Large intestine (tissue), 3 donors: ENCODE measurements at regions not wholly inside any gene's neighbourhood (a gene's known extent, or its start where the extent isn't known, plus 50 kb on each side); places are given as distances from the start of the nearest gene placed in this dataset.

ENCODE experiments used
- DNase-seq, 2 donors: peaks; one replicate each; pipeline versions ENCODE4 v3.0.0 to v3.0.0-alpha.2; 2013
- H3K27ac ChIP-seq: one replicate; pipeline ENCODE4 v1.5.1; 2013; ENCODE audit warnings: low read length
- H3K27me3 ChIP-seq: 2 replicates; pipeline ENCODE4 v1.6.1; 2013; ENCODE audit warnings: low read length; ENCODE audit not compliant: control insufficient read depth, insufficient read depth
- H3K36me3 ChIP-seq: 2 replicates; pipeline ENCODE4 v1.6.1; 2013; ENCODE audit warnings: low read length; ENCODE audit not compliant: control insufficient read depth, insufficient read depth
- H3K4me1 ChIP-seq: one replicate; pipeline ENCODE4 v1.6.1; 2013; ENCODE audit warnings: low read length; ENCODE audit not compliant: control insufficient read depth, insufficient read depth
- H3K4me3 ChIP-seq: one replicate; pipeline ENCODE4 v1.5.1; 2013; ENCODE audit warnings: low read length
- H3K9me3 ChIP-seq: one replicate; pipeline ENCODE4 v1.6.1; 2013; ENCODE audit warnings: mild to moderate bottlenecking, low read depth, low read length, moderate library complexity; ENCODE audit not compliant: control insufficient read depth
- WGBS: methylation state at CpG from one replicate; pipeline ENCODE4 v1.1.5; 2013; ENCODE audit warnings: low lambda C conversion rate; ENCODE audit not compliant: insufficient coverage; 5-methylcytosine and 5-hydroxymethylcytosine counted together

DNA sequence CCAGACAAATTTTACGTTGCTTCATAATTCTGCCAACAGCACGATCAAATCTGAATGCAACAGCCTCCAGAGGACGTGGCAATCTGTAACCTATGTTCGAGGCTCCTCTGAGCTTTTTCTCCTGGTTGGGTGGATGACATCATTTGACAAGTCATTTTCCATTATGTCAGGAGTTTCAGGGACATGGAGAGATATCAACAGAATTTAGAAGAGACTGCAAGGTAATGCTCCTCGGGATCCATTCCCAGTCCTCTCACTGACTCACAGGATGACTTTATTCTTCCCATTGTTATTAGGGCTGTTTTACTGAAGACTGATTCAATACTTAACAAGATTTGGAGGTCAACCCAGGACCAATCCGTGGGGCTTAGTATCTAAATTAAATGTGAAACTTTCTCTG, 72.5 kb upstream of the RNF152 start:
- Histone ChIP-seq H3K9me3 (no peaks in the 10 kb centered on the region), H3K36me3 (no peaks in the 10 kb centered on the region), H3K27me3 (no peaks in the 10 kb centered on the region), H3K27ac (no peak overlapping the region), H3K4me1 (no peaks in the 10 kb centered on the region), H3K4me3 (no peak overlapping the region)
- WGBS, result no CpG with 5 or more reads among the region's 6 CpGs
- no peak for DNase-seq

DNA sequence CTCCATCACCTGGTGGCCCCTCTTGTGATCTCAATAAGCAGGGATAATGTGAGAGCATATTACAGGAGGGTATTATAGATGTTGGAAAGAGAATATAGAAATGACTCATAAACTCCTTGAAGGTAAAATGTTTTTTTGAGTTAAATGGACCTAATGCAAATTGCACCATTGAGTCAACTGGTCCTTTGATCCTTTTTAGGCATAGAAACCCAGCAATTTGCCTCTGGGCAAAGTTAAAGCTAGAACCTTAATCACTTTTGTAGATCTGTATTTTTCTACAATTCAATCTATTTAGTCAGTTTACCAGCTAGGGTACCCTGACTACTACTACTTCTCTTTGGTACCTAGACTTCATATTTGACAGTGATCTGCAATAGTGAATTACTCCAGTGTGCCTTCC, 71.8 kb upstream of the RNF152 start:
- Histone ChIP-seq H3K4me1 (peaks cover 2% of the 10 kb centered on the region), H3K27ac (no peak overlapping the region), H3K36me3 (no peaks in the 10 kb centered on the region), H3K4me3 (no peak overlapping the region), H3K27me3 (no peaks in the 10 kb centered on the region), H3K9me3 (no peaks in the 10 kb centered on the region)
- no peak for DNase-seq

DNA sequence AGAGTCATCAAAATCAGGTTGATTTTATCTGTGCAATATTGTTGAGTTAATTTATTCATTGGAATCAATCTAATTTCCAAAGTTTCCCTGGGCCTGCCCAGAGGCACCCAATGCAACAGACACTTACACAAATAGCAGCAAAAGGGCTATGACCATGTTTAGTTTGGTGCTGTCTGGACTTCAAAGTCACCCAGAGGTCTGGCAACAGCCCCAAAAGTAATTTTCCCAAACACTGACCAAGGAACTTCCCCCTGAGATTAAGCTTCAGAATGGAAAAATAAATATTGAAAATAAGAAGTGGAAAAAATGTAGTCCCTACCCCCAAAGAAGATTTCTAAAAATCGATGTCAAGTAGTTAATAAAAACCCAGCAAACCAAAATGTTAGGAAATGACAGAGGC, 70.9 kb upstream of the RNF152 start:
- DNase-seq, result no peak
- Histone ChIP-seq H3K9me3 (no peaks in the 10 kb centered on the region), H3K27me3 (no peaks in the 10 kb centered on the region), H3K4me3 (no peak overlapping the region), H3K36me3 (no peaks in the 10 kb centered on the region), H3K4me1 (peaks cover 3% of the 10 kb centered on the region), H3K27ac (no peak overlapping the region)
- WGBS, result 86% methylated on average over 1 of the region's 1 CpG

DNA sequence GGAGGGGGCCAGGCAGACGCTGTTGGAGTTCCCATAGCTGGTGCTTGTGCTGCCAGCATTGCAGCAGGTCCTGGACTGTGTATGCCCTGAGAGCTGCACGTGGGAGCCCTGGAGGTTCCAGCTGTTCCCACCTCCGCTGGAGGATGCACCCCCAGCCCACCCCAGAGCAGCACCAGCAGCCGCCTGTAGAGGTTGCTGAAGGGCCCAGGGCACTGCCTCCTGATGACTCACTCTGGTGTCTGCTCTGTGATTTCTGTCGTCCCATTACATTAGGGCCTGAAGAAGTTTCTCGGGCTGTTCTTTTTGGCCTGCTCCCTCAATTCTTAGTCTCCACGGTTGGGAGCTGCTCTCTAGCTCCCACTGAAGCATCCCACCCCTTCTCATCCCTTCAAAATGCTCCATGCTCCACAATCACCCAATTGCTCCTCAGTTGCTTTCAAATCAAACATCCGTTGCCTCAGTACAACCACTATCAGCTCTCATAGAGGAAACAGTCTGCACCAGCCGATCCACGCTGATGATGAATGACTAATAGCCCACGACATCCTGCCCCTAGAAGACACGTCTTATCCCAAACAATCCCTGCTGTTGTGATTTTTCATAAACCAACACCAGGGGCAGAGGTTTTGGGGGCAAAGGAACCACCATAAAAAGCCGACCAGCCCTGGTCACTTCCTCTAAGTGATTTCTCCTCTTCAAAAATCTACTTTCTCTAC, 65.2 kb upstream of the RNF152 start:
- H3K27ac ChIP-seq, result no peak overlapping the region
- H3K36me3 ChIP-seq, result no peaks in the 10 kb centered on the region
- no peaks in the 10 kb centered on the region for H3K9me3 ChIP-seq
- no CpG with 5 or more reads among the region's 13 CpGs for WGBS
- H3K4me1 ChIP-seq, result peaks cover 3% of the 10 kb centered on the region
- no peak overlapping the region for H3K4me3 ChIP-seq
- no peaks in the 10 kb centered on the region for H3K27me3 ChIP-seq
- no peak for DNase-seq

DNA sequence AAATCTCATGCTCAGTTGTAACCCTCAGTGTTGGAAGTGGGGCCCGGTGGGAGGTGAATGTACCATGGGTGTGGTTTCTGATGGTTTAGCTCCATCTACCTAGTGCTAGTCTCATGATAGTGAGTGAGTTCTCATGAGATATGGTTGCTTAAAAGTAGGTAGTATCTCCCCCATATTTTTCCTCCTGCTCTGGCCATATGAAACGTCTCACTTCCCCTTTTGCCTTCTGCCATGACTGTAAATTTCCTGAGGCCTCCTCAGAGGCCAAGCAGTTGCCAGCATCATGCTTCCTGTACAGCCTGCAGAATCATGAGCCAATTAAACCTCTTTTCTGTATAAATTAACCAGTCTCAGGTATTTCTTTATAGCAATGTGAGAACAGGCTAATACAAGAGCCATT, 62.8 kb upstream of the RNF152 start:
- H3K36me3 ChIP-seq, result no peaks in the 10 kb centered on the region
- no peak overlapping the region for H3K27ac ChIP-seq
- no peaks in the 10 kb centered on the region for H3K27me3 ChIP-seq
- no peak overlapping the region for H3K4me3 ChIP-seq
- DNase-seq, result no peak
- peaks cover 3% of the 10 kb centered on the region for H3K4me1 ChIP-seq
- no CpG with 5 or more reads among the region's 2 CpGs for WGBS
- no peaks in the 10 kb centered on the region for H3K9me3 ChIP-seq

DNA sequence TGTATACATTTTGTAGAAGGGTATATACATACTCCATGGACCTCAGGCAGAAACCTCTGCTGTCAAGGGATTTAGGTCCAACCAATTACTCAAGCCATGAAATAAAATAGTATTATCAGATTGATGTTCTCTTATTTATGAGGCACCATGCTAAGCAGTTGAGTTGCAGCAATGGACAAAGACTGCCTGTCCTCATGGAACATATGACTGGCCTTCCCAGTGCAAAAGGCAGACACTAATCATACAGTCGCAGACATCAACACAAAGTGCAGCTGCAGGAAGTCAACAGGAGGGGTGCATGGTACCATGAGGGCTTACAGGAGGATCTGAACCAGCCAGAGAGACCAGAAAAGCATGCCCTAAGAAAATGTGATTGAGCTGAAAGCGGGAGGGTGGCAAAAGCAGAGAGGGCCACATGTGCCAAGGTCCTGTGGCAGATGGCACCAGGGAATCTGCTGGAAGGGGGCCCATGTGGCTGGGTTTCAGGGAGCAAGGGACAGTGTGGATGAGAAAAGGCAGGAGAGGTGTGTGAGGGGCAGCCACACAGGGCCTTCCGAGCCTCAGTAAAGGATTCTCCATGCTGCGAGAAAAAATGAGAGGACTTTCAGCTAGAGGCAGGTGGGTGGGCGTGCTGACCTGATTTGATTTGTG, 61.4 kb upstream of the RNF152 start:
- no peaks in the 10 kb centered on the region for H3K9me3 ChIP-seq
- H3K27ac ChIP-seq, result no peak overlapping the region
- WGBS, result no CpG with 5 or more reads among the region's 5 CpGs
- H3K27me3 ChIP-seq, result no peaks in the 10 kb centered on the region
- H3K4me3 ChIP-seq, result no peak overlapping the region
- no peak for DNase-seq
- H3K36me3 ChIP-seq, result no peaks in the 10 kb centered on the region
- H3K4me1 ChIP-seq, result no peaks in the 10 kb centered on the region

DNA sequence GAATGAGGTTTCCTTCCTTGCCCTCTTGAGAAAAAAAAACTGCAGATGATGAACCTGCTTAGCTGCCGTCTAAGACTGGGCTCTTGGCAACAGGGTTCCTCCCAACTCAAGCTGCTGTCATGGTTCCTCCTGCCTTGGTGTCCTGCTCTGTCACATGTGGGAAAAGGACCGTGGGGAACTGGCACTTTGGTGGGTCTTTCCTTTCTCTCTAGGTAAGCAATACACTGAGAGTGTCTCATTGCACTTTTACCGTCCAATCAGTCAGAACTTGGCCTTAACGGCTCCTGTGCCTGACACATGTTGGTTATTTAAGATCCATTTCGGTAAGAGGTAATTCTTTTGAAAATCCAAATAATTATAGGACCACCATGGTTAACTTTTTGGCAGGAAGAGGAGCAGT, 60.8 kb upstream of the RNF152 start:
- DNase-seq, result no peak
- Histone ChIP-seq H3K27me3 (no peaks in the 10 kb centered on the region), H3K36me3 (no peaks in the 10 kb centered on the region), H3K27ac (no peak overlapping the region), H3K4me3 (no peak overlapping the region), H3K4me1 (no peaks in the 10 kb centered on the region), H3K9me3 (no peaks in the 10 kb centered on the region)
- 100% methylated on average over 1 of the region's 5 CpGs for WGBS

DNA sequence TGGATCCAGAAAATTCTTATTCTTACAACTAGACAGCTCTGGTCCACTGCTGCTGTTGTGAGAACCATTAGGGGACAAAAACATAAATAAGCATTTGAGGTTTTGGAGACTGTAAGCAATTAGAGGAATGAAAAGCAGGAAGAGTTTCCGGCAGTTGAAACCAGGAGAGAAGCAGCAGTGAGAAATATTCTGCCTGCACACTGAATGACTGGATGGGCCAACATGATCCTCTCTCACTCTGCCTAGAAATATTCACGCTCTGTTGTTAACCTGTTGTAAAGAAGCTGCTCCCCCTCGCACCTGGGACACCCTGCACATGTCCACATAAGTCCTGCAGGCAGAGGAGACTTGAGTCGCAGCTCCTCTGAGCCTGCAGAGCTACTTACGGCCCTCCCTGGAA, 60.4 kb upstream of the RNF152 start:
- Histone ChIP-seq H3K4me1 (no peaks in the 10 kb centered on the region), H3K9me3 (no peaks in the 10 kb centered on the region), H3K27ac (no peak overlapping the region), H3K4me3 (no peak overlapping the region), H3K27me3 (no peaks in the 10 kb centered on the region), H3K36me3 (no peaks in the 10 kb centered on the region)
- no peak for DNase-seq
- 100% methylated on average over 2 of the region's 5 CpGs for WGBS

DNA sequence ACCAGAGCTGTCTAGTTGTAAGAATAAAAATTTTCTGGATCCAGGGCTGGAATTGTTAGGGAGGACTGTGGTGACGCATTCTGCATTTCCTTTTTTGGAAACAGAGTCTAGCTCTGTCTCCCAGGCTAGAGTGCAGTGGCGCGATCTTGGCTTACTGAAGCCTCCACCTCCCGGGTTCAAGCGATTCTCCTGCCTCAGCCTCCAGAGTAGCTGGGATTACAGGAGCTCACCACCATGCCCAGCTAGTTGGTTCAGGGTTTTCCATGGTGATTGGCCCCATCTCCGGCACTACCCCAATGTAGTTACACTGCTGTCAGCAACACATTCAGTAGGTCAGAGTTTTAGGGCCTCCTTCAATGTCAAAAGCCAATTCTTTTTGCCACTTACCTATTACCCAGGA, 58.6 kb upstream of the RNF152 start:
- DNase-seq, result no peak
- Histone ChIP-seq H3K36me3 (no peaks in the 10 kb centered on the region), H3K27me3 (no peaks in the 10 kb centered on the region), H3K27ac (no peak overlapping the region), H3K4me1 (no peaks in the 10 kb centered on the region), H3K9me3 (no peaks in the 10 kb centered on the region), H3K4me3 (no peak overlapping the region)
- no CpG with 5 or more reads among the region's 6 CpGs for WGBS

DNA sequence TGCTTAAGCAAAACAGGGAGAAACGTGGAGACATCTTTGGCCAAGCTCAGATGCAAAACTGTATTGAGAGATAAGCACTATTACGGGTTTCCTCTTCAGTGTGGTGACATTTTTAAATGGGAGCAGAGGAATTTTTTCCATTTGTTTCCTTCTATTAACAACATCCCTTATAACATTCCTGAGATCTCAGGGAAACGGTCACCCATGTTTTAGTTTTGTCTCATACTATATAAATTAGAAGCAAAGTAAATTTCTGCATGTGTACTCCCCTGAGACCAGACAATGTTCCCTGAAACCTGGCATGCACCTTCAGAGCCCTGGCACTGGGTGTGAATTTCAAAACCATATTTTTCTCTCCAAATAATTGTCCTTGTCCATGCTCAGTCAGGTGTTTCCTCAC, 57.6 kb upstream of the RNF152 start:
- WGBS, result 100% methylated on average over 1 of the region's 3 CpGs
- no peak for DNase-seq
- no peaks in the 10 kb centered on the region for H3K4me1 ChIP-seq

DNA sequence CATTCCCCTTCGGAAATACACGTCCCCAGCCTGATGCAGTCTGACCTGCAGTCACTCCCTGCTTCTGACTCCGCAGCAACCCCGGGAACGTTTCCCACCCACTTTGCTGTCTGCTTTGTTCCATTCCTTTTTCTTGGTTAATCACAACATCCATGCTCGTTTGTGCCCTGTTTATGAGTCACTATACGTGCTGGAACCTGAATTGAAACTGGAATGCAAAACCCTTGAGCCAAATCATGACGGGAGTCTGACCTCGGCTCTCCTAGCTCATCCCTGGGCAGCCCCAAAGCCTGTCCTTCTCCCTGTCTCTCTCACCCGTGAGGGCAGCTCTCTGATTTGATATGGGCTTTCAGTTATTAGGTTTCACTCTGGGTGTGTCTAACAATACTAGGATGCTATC, 57.1 kb upstream of the RNF152 start:
- Histone ChIP-seq H3K27ac (no peak overlapping the region), H3K4me1 (no peaks in the 10 kb centered on the region), H3K4me3 (no peak overlapping the region), H3K9me3 (no peaks in the 10 kb centered on the region), H3K36me3 (no peaks in the 10 kb centered on the region), H3K27me3 (no peaks in the 10 kb centered on the region)
- 70% methylated on average over 2 of the region's 10 CpGs for WGBS
- DNase-seq, result no peak

More for the DNA sequence above, 57.6 kb upstream of the RNF152 start:
- no peaks in the 10 kb centered on the region for H3K36me3 ChIP-seq
- no peak overlapping the region for H3K27ac ChIP-seq
- H3K27me3 ChIP-seq, result no peaks in the 10 kb centered on the region
- H3K9me3 ChIP-seq, result no peaks in the 10 kb centered on the region
- no peak overlapping the region for H3K4me3 ChIP-seq
